Retinal pigment epithelial cell (primary cell): ENCODE measurements at regions not wholly inside any gene's neighbourhood (a gene's known extent, or its start where the extent isn't known, plus 50 kb on each side); places are given as distances from the start of the nearest gene placed in this dataset.

ENCODE experiments used
- DNase-seq: peaks from one replicate; pipeline ENCODE4 v3.0.0-alpha.2; 2010; ENCODE audit warnings: low read depth
- H3K4me3 ChIP-seq: 2 replicates; pipeline ENCODE4 v1.5.1; 2011; ENCODE audit warnings: mild to moderate bottlenecking, low read length, control low read depth, moderate library complexity
- CTCF ChIP-seq: conservative IDR thresholded peaks from 2 replicates; pipeline ENCODE4 v1.5.1; 2011; ENCODE audit warnings: low read depth, low read length, control low read depth, inconsistent platforms

- TF ChIP-seq CTCF, result no peak
- H3K4me3 ChIP-seq, result no peak overlapping the region
- DNase-seq, result no peak
Measured at GRCh38 chr3:72539856-72540255, 308.4 kb downstream of the SHQ1 start.

GRCh38 chr3:72538070-72538745, 310.0 kb downstream of the SHQ1 start:
- no peak for TF ChIP-seq CTCF
- H3K4me3 ChIP-seq, result no peak overlapping the region
- no peak for DNase-seq

GRCh38 chr3:72537448-72537847, 310.8 kb downstream of the SHQ1 start:
- H3K4me3 ChIP-seq, result no peak overlapping the region
- no peak for DNase-seq
- TF ChIP-seq CTCF, result no peak

- no peak overlapping the region for H3K4me3 ChIP-seq
- TF ChIP-seq CTCF, result no peak
- no peak for DNase-seq
Measured at GRCh38 chr3:72536878-72537267, 311.4 kb downstream of the SHQ1 start.

- H3K4me3 ChIP-seq, result no peak overlapping the region
- no peak for TF ChIP-seq CTCF
Measured at GRCh38 chr3:72536206-72536877, 311.9 kb downstream of the SHQ1 start.

GRCh38 chr3:72535772-72536171, 312.5 kb downstream of the SHQ1 start:
- TF ChIP-seq CTCF, result no peak
- no peak overlapping the region for H3K4me3 ChIP-seq
- peak; percentile 11 for DNase-seq

More at GRCh38 chr3:72536206-72536877, 311.9 kb downstream of the SHQ1 start:
- DNase-seq, result no peak
